ENCODE measurements at regions not wholly inside any gene's neighbourhood (a gene's known extent, or its start where the extent isn't known, plus 50 kb on each side); places are given as distances from the start of the nearest gene placed in this dataset.

GRCh38 chr1:168979276-168979675 is 127.2 kb upstream of the ATP1B1 start:
- no peak for TF ChIP-seq GABPA (IDR thresholded peaks at IDR 0.05; ENCODE audit: low read depth)
- TF ChIP-seq REST (IDR thresholded peaks at IDR 0.05; ENCODE audit: insufficient replicate concordance, low read depth): no peak
- no peak for TF ChIP-seq POLR2AphosphoS5 (IDR thresholded peaks at IDR 0.05; ENCODE audit: low read depth)
- no peak for TF ChIP-seq SPI1 (IDR thresholded peaks at IDR 0.05; ENCODE audit: borderline replicate concordance, low read depth)
- no peak for TF ChIP-seq CTCF (IDR thresholded peaks at IDR 0.05; ENCODE audit: insufficient read depth, low read length)
- no peak overlapping the region for H3K27ac ChIP-seq (replicated peaks)
- H3K27me3 ChIP-seq (ENCODE audit: insufficient read depth, poor library complexity, severe bottlenecking): no peaks in the 10 kb centered on the region
- no peak for DNase-seq (ENCODE audit: low read depth in 1 of 2, low spot score in 1 of 2)
- H3K4me3 ChIP-seq (replicated peaks; ENCODE audit: insufficient read depth, low read length): no peak overlapping the region

GRCh38 chr1:168980180-168980579 is 126.3 kb upstream of the ATP1B1 start:
- DNase-seq (ENCODE audit: low read depth in 1 of 2, low spot score in 1 of 2): no peak
- Histone ChIP-seq H3K27ac (replicated peaks) (no peak overlapping the region), H3K4me3 (replicated peaks; ENCODE audit: insufficient read depth, low read length) (no peak overlapping the region), H3K27me3 (ENCODE audit: insufficient read depth, poor library complexity, severe bottlenecking) (no peaks in the 10 kb centered on the region)
- TF ChIP-seq GABPA (IDR thresholded peaks at IDR 0.05; ENCODE audit: low read depth) (no peak), CTCF (IDR thresholded peaks at IDR 0.05; ENCODE audit: insufficient read depth, low read length) (no peak), SPI1 (IDR thresholded peaks at IDR 0.05; ENCODE audit: borderline replicate concordance, low read depth) (no peak), REST (IDR thresholded peaks at IDR 0.05; ENCODE audit: insufficient replicate concordance, low read depth) (no peak), POLR2AphosphoS5 (IDR thresholded peaks at IDR 0.05; ENCODE audit: low read depth) (no peak)

- no peak overlapping the region for H3K4me3 ChIP-seq (replicated peaks; ENCODE audit: insufficient read depth, low read length)
- H3K27ac ChIP-seq (replicated peaks): no peak overlapping the region
- H3K27me3 ChIP-seq (ENCODE audit: insufficient read depth, poor library complexity, severe bottlenecking): no peaks in the 10 kb centered on the region
- no peak for DNase-seq (ENCODE audit: low read depth in 1 of 2, low spot score in 1 of 2)
- TF ChIP-seq SPI1 (IDR thresholded peaks at IDR 0.05; ENCODE audit: borderline replicate concordance, low read depth) (no peak), REST (IDR thresholded peaks at IDR 0.05; ENCODE audit: insufficient replicate concordance, low read depth) (no peak), CTCF (IDR thresholded peaks at IDR 0.05; ENCODE audit: insufficient read depth, low read length) (no peak), GABPA (IDR thresholded peaks at IDR 0.05; ENCODE audit: low read depth) (no peak), POLR2AphosphoS5 (IDR thresholded peaks at IDR 0.05; ENCODE audit: low read depth) (no peak)
These were observed 125.8 kb upstream of the ATP1B1 start for GRCh38 chr1:168980656-168981055.
